ENCODE measurements at regions not wholly inside any gene's neighbourhood (a gene's known extent, or its start where the extent isn't known, plus 50 kb on each side); places are given as distances from the start of the nearest gene placed in this dataset.

- Histone ChIP-seq H3K27ac (ENCODE audit: low read length) (no peak overlapping the region), H3K9me2 (replicated peaks; ENCODE audit: low read length) (no peaks in the 10 kb centered on the region), H3K4me3 (ENCODE audit: low read length) (no peak overlapping the region), H3K36me3 (ENCODE audit: low read depth, low read length) (no peaks in the 10 kb centered on the region), H4K20me1 (ENCODE audit: low read length) (no peaks in the 10 kb centered on the region), H3K4me1 (ENCODE audit: insufficient read depth, low read length) (no peaks in the 10 kb centered on the region), H3K79me2 (ENCODE audit: low read length) (no peaks in the 10 kb centered on the region), H2AFZ (ENCODE audit: low read length) (no peak overlapping the region), H3K9ac (ENCODE audit: low read length) (no peak overlapping the region), H3K9me3 (ENCODE audit: low read length) (no peaks in the 10 kb centered on the region), H3F3A (ENCODE audit: low read length, unreplicated experiment) (no peaks in the 10 kb centered on the region), H3K27me3 (ENCODE audit: low read length) (no peaks in the 10 kb centered on the region; the same call in 1 of the 2 replicates), H3K4me2 (ENCODE audit: low read length) (no peak overlapping the region)
- intact Hi-C loops (cut with micrococcal nuclease), result no loop called here
- DNase-seq (no peak), ATAC-seq (no peak)
- no peak for TF ChIP-seq EZH2phosphoT487 (IDR thresholded peaks at IDR 0.05; ENCODE audit: borderline replicate concordance, low read length)
- TF ChIP-seq CTCF (conservative IDR thresholded peaks at IDR 0.05; ENCODE audit: low read depth, low read length), result no peak
- TF ChIP-seq EZH2 (IDR thresholded peaks at IDR 0.05; ENCODE audit: low read length, unreplicated experiment), result no peak
- ChIA-PET POLR2A (ENCODE audit: unreplicated experiment) (no interaction called here), CTCF (no interaction called here)
- BruUV-seq (replicated peaks), result no TSS peak
These were observed 807.3 kb downstream of the NR4A2 start for GRCh38 chr2:155525199-155525598.

- ATAC-seq (no peak), DNase-seq (no peak)
- Histone ChIP-seq H3K36me3 (ENCODE audit: low read depth, low read length) (no peaks in the 10 kb centered on the region), H3K4me2 (ENCODE audit: low read length) (no peak overlapping the region), H3K27ac (ENCODE audit: low read length) (no peak overlapping the region), H3F3A (ENCODE audit: low read length, unreplicated experiment) (no peaks in the 10 kb centered on the region), H3K4me1 (ENCODE audit: insufficient read depth, low read length) (no peaks in the 10 kb centered on the region), H4K20me1 (ENCODE audit: low read length) (no peaks in the 10 kb centered on the region), H3K9me3 (ENCODE audit: low read length) (no peaks in the 10 kb centered on the region), H3K4me3 (ENCODE audit: low read length) (no peak overlapping the region), H3K79me2 (ENCODE audit: low read length) (no peaks in the 10 kb centered on the region), H3K9ac (ENCODE audit: low read length) (no peak overlapping the region), H3K9me2 (replicated peaks; ENCODE audit: low read length) (0 out of 2 replicates have a peak, but pooled peaks cover 3% of the 10 kb centered on the region), H2AFZ (ENCODE audit: low read length) (no peak overlapping the region), H3K27me3 (ENCODE audit: low read length) (no peaks in the 10 kb centered on the region; the same call in 1 of the 2 replicates)
- no peak for TF ChIP-seq EZH2phosphoT487 (IDR thresholded peaks at IDR 0.05; ENCODE audit: borderline replicate concordance, low read length)
- no peak for TF ChIP-seq CTCF (conservative IDR thresholded peaks at IDR 0.05; ENCODE audit: low read depth, low read length)
- no peak for TF ChIP-seq EZH2 (IDR thresholded peaks at IDR 0.05; ENCODE audit: low read length, unreplicated experiment)
- intact Hi-C loops (cut with micrococcal nuclease), result no loop called here
- BruUV-seq (replicated peaks), result no TSS peak
- POLR2A ChIA-PET (ENCODE audit: unreplicated experiment), result no interaction called here
- CTCF ChIA-PET, result no interaction called here
These were observed 812.9 kb downstream of the NR4A2 start for GRCh38 chr2:155519529-155520130.

GRCh38 chr2:155518094-155518493 lies 814.4 kb downstream of the NR4A2 start:
- no peak for DNase-seq
- H3K4me2 ChIP-seq (ENCODE audit: low read length), result no peak overlapping the region
- no peaks in the 10 kb centered on the region for H3K9me3 ChIP-seq (ENCODE audit: low read length)
- H3K9ac ChIP-seq (ENCODE audit: low read length), result no peak overlapping the region
- 0 out of 2 replicates have a peak, but pooled peaks cover 3% of the 10 kb centered on the region for H3K9me2 ChIP-seq (replicated peaks; ENCODE audit: low read length)
- ChIA-PET POLR2A (ENCODE audit: unreplicated experiment) (no interaction called here), CTCF (no interaction called here)
- H3F3A ChIP-seq (ENCODE audit: low read length, unreplicated experiment), result no peaks in the 10 kb centered on the region
- no peak for TF ChIP-seq EZH2 (IDR thresholded peaks at IDR 0.05; ENCODE audit: low read length, unreplicated experiment)
- TF ChIP-seq CTCF (conservative IDR thresholded peaks at IDR 0.05; ENCODE audit: low read depth, low read length), result no peak
- TF ChIP-seq EZH2phosphoT487 (IDR thresholded peaks at IDR 0.05; ENCODE audit: borderline replicate concordance, low read length), result no peak
- intact Hi-C loops (cut with micrococcal nuclease), result no loop called here
- no peaks in the 10 kb centered on the region for H4K20me1 ChIP-seq (ENCODE audit: low read length)
- ATAC-seq, result no peak
- H3K27ac ChIP-seq (ENCODE audit: low read length), result no peak overlapping the region
- no peaks in the 10 kb centered on the region for H3K4me1 ChIP-seq (ENCODE audit: insufficient read depth, low read length)
- H3K36me3 ChIP-seq (ENCODE audit: low read depth, low read length), result no peaks in the 10 kb centered on the region
- H3K4me3 ChIP-seq (ENCODE audit: low read length), result no peak overlapping the region
- H2AFZ ChIP-seq (ENCODE audit: low read length), result no peak overlapping the region
- BruUV-seq (replicated peaks), result no TSS peak
- no peaks in the 10 kb centered on the region for H3K79me2 ChIP-seq (ENCODE audit: low read length)
- H3K27me3 ChIP-seq (ENCODE audit: low read length), result no peaks in the 10 kb centered on the region; the same call in 1 of the 2 replicates
